NCI-H2196 treated with DMSO at 0.1 percent for 48 hours (cell line): ENCODE measurements at regions not wholly inside any gene's neighbourhood (a gene's known extent, or its start where the extent isn't known, plus 50 kb on each side); places are given as distances from the start of the nearest gene placed in this dataset.
"Not testable (repeated sequence)": the region's sequence is repeated elsewhere in the genome, so short reads cannot be mapped to it uniquely, and the experiment has no call there.

Experiments
- DNase-seq: peaks from one replicate; lab custom pipeline; 2025; ENCODE audit not compliant: unreplicated experiment; lab: John Stamatoyannopoulos, UW

DNA sequence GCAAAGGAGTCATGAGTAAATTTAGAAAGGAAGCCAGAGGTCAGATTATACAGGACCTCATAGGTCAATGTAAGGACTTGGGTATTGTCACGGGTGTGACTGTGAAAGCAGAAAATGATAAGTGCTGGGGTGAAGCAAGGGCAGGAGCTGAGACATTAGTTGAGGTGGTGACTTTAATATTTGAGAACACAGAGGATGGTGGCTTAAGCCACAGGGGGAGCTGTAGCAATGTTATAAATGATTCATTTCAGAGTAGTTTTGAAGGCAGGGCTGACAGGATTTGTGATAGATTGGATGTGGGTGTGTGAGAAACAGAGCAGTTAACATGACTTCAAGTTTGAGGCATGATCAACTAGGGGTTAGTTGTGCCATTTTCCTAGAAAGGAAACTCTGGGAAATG lies 659.9 kb downstream of the EPM2A start:
- no peak for DNase-seq

DNA sequence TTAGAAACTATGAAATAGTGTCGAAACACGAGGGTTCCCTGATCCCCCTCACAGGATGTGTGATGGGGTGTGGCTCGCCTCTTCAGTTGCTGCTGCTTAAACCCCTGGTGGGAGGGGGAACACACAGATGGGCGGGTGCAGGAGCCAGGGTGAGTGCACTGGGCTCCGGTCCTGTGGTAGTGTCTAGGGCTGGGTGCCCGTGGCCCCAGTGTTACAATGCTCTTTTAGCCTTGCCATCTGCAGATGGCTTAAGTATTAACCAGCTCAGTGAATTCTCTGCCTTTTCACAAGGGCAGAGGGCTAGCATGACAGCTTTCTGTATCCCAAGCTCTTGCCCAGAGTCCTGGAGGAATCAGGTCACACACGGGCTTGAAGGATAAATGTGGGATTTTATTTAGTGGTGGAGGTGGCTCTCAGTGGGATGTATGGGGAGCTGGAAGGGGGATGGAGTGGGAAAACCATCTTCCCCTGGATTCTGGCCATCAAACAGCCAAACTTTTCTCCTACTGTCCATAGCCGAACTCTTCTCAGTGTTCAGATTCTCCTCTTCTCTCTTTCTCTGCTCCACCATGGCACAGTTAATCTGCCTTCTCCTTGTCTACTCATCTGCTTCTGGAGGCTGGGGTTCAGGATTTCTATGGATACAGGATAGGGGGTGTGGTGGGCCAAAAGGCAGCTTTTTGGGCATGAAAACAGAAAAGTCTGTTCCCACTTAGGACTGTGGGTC lies 659.0 kb downstream of the EPM2A start:
- DNase-seq: no peak

DNA sequence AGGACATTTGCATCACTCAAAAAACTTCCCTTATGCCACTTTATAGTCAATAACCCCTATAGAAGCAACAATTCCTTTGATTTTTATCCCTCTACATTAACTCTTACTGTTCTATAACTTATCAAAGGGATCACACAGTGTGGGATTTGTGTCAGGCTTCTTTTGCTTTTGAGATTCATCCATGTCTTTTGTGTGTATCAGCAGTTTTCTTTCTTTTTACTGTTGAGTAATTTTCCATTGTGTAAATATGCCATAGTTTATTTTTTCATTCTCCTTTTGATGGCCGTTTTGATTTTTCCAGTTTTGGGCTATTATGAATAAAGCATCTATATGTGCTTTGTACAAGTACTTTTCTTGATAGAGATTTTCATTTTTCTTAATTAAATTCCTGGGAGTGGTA lies 657.9 kb downstream of the EPM2A start:
- no peak for DNase-seq

DNA sequence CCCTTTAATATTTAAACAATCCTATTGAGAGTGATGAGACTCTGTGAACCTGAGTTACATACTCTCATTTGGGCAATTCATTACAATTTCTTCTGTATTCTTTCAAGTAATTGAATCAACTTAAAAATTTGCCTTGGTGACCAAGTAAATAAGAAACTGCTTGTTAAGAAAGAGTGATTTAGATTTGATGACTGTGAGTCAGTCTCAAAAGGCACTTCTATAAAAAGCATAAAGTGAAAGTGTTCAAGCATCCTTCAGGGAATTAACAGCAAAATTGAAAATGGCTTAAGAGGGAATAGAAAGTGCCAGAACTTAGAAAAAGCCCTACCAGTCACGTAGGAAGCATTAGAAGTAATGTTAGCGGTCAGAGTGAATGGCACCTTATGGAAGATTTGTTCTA lies 654.7 kb downstream of the EPM2A start:
- DNase-seq: no peak

DNA sequence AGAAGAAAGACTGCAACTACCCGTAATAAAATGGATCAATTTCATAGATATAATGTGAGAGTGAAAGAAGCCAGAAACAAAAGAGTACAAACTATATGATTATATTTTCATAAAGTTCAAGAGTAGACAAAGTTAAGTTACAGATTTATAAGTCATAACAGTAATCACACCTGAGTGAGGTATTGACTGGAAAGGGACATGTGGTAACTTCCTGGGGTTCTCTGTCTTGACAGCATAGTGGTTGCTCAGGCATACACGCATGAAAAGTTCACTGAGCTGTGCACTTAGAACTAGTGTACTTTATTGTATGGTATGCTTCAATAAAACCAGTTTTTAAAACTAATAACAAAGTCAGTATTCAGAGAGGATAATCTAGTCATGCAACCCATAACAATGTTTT lies 653.6 kb downstream of the EPM2A start:
- no peak for DNase-seq

DNA sequence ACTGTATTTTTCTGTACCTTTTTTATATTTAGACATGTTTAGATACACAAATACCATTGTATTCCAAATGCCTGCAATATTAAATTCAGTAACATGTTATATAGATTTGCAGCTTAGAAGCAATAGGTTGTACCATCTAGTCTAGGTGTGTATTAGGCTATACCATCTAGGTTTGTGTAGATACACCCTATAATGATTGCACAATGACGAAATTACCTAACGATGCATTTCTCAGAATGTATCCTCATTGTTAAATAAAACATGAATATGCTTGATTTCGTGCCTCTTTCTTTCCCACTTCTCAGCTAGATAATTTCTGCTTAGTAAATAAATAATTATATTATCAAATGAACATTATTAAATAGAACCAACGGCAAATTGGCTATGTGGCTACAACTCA lies 653.0 kb downstream of the EPM2A start:
- DNase-seq: no peak

DNA sequence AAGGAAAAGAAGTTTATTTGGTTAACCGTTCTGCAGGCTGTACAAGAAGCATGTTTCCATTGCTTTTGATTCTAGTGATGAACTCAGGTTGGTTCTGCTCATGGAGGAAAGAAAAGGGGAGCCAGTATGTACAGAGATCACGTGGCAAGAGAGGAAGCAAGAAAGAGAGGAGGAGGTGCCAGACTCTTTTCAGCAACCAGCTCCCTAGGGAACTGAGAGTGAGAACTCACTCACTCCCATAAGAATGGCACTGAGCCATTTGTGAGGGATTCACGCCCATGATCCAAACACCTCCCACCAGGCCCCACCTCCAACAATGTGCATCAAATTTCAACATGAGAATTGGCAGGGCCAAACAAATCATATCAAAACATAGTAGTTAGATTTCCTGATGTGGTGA lies 649.1 kb downstream of the EPM2A start:
- no peak for DNase-seq

DNA sequence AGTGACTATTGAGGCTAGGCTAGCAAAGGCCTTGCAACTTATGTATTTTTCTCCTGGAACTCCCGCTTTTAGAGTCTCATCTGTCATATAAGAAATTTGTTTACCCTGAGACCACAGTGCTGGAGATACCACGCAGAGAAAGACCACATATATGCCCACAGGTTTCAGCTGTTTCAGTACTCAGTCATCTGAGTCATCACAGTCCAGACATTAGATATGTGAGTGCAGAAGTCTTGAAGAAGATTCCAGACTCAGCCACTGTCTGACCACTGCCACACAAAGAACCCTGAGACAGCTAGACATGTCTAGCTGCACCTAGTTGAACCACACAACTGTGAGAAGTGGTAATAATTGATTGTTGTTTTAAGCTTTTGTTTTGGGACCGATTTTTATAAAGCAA lies 648.3 kb downstream of the EPM2A start:
- DNase-seq: no peak

DNA sequence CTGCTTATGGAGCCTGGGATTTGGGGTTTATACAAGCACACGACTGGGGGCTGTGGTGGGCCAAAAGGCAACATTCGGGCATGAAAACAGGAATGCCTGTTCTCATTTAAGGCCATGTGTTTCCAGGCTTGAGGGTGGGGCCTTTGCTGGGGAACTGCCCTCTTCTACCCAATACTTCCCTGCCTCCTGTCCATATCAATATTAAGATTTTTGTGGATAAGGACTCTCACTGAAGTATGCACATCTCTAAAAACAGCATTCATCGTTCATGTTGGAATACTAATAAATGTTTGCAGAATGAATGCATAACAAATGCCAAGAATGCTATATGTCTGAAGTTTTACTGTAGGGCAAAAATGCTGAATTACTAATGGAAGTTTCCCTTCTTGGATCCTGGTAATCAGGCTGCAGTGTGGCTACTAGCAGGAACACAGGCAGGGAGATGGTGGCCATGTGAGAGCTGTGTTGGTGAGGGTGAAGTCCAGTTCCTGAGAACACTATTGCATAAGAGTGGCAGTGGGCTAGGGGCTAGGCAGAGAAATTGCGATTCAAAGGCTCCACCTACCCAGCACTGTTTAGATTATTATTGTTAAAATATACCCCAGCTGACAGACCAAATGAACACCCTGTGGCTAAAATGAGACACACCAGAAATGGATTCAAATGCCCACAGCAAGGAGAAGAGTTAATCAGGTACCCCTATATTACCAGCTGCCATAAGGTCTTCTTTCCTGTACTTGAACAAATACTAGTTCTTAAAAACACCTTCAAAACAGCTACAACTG lies 644.3 kb downstream of the EPM2A start:
- no peak for DNase-seq

DNA sequence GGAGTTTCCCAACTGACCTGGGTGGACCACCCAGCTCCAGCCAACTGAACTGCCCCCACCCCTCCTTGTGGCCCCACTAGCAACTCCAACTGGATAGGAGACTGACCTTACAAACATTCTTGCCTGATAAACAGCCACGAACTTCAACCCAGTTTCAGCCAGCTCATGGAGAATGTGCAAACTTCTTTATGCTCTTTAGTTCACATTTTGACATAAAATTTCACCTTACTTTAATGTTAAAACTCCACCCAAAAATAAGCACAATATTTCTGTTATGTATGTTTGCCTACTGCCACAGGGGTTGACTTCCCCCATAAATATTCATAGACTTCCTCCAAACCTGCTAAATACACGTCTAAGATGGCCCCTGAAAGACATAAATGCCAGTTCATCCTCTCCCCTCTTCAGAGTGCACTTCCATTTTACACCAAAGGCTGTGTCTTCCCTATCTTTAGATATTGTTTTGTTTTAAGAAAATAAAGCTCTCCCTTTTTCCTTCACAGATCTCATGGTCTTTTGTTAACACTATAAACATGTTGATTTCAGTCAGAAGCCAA lies 643.7 kb downstream of the EPM2A start:
- no peak for DNase-seq

DNA sequence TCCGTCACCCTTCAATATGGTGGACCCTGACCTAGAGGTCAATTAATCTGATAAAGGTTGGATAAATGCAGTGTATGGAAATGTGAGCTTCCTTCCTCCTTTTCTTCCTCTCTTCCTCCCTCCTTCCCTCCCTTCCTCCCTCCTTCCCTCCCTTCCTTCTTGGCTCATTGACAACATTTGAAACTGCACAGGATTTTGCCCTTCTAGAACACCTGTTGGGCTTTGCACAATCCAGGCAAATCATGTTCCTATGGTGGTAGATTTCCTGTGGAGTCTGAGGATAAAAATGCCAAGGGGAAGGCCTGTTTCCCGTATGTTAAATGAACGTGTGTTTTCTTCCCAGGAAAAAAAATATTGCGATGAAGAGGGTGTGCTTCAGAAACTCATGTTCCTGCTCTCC lies 642.8 kb downstream of the EPM2A start:
- no peak for DNase-seq

DNA sequence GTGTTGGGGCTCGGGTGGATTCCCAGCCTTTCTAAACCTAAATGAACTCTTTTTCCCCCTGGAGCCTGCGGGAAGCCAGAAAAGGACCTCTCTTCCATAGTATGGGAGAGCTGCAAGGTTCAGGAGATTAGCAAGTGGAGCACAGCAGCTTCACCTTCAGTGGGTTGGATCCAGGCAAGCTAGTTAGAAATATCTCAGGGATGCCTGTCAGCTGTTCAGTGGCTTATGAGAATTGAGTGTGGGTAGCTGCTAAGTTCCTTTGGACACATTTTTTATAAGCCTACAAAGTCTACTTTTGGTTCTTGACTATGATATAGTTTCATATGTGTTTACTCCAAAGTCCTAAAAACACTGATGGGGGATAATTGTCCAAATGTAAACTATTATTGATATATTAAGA lies 642.1 kb downstream of the EPM2A start:
- no peak for DNase-seq

DNA sequence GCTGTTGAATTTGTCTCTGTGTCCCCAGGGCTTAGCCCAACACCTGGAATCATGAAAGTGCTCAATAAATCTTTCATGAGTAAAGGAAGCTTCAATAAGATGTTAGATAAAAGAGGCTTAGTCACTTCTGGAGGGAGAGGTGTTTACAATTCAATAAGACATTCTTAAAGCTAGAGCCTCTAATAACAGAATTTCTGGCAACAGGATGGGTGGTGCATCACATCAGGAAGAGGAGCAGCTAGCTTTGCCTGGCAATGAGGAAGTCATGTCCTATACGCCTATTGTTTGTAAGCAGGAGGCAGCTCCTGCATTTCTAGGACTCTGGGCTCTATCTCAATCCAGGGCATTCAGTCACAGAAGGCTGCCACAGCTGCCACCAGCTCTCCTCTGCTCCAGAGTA lies 638.5 kb downstream of the EPM2A start:
- DNase-seq: no peak

DNA sequence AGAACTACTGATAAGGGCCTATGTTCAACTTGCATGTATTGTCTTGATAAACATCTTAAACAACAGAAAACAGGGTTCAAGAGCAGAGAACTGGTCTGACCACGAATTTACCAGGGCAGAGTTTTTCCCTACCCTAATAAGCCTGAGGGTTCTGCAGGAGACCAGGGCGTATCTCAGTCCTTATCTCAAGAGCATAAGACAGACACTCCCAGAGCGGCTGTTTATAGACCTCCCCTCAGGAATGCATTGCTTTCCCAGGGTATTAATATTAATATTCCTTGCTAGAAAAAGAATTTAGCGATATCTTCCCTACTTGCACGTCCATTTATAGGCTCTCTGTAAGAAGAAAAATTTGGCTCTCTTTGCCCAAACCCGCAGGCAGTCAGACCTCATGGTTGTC lies 637.2 kb downstream of the EPM2A start:
- DNase-seq: not testable (repeated sequence)

DNA sequence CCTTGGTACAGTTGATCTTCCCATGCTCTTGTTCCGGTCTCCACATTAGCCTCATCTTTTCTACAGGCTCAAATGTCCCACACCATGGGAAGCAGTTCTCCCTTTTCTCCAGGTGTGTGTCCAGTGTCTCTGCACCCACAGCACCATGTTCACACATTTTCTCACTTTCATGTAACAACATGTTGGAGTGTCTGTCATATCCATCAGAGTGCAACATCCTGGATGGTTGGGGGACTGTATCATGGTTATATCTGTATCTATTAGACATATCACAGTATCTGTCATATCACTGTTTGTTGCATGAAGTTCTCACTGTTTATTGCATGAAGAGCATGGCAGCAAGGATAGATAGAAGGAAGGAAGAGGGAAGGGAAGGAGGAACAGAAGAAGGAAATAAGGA lies 635.6 kb downstream of the EPM2A start:
- DNase-seq: no peak

DNA sequence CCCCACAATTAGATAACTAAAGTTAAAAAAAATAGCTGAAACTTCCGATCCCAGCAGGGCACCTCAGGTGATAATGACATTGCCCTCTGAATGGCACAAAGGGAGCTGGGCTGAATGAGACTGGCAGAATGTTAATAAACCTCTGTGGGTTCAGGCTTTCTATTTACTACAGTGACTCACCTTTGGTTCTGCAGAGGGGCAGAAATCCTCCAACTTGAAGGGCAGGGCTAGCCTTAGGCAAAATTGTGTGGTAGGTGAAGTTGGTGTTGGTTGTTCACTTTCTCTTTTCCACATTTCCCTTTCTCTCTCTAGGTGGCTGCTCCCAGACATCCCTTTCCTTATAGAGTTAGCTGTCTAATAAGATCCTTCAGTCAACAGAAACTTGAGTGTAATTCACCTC lies 625.2 kb downstream of the EPM2A start:
- DNase-seq: no peak

DNA sequence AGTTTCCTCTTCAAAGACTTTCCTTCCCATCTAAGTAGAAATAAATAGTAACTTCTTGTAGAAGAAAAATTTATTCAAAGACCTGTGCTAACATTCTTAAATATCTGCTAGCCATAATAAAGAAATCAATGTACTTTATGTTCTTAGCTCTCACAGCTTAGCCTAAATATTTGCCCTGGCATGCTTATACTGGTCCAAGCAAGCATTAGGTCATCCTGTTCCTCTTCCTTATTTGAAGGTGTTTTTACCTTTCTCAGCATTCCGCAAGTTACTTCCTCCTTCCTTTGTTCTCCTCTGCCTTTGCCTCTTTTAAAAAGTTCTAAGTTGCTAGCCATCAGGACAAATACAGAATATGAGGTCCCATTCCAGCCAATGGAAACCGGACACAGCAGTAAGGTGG lies 623.9 kb downstream of the EPM2A start:
- DNase-seq: not testable (repeated sequence)

DNA sequence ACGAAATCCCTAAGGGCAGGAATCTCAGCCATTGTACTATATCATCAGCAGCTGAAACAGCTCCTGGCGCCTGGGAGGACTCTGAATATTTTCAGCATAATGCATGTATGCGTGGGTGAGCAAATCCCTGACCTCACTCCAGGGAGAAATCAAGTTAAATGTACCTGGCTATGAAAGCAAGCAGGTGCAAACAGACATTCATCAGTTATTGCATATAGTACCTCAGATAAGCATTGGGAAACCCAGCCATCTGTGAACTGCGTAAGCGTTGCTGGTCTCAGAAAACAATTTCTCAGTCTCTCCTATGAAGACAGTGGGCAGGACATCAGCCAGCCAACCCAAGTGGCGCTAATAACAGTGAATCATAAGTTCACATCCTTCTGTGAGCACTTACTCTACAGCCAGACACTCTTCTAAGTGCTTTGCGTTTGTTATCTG lies 622.6 kb downstream of the EPM2A start:
- DNase-seq: no peak

DNA sequence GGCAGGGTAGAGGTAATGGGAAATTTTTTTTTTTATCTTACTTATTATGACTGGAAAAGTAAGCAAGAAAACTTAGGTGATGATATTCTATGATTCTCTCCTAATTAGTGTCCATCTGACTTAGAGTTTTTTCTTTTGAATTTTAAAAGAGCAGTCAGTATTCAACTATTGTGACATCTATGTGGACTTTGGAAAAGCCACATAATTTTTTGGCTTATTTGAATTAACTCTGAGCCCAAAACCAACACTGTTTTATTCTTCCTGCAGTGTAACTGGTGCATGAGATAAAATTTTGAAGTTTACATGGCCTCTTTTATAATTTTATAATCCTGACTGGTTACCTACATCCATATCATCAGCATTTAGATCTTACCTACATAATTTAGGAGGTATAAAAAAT lies 619.7 kb downstream of the EPM2A start:
- DNase-seq: no peak

DNA sequence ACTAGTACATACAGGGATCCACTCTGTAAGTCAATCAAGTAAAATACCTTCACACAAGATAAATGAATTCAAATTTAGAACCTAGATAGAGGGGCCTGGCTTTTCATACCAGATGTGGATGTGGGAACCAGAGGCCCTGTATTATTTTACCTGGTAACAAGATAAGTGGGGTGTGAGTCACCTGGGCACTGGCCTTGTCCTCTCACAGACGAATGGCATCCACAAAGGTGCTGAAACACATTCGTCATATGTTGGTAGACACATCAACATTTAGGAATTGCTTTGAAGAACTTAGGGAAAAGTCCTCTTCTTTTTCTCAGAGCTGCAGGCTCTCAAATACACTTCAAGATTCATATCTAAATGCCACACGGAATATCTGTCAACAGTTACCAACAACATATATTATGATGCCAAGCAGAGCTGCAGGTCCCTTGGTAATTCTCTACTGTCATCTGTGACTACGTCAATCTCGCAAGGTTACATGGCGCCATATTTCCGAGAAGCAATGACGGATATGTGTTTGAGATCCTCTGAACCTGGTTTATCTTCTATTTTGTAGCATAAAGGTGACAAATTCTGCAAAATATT lies 618.6 kb downstream of the EPM2A start:
- DNase-seq: no peak

DNA sequence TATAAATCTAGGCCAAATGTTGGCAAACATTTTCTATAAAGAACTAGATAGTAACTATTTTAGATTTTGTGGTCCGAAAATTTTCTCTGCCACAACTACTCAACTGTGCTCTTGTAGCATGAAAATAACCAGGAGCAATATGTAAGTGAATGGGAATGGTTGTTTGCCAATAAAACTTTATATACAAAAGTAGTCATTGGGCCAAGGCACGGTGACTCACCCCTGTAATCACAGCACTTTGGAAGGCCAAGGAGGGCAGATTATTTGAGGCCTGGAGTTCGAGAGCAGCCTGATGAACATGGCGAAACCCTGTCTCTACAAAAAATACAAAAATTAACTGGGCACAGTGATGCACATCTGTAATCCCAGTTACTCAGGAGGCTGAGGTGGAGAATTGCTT lies 617.1 kb downstream of the EPM2A start:
- no peak for DNase-seq

DNA sequence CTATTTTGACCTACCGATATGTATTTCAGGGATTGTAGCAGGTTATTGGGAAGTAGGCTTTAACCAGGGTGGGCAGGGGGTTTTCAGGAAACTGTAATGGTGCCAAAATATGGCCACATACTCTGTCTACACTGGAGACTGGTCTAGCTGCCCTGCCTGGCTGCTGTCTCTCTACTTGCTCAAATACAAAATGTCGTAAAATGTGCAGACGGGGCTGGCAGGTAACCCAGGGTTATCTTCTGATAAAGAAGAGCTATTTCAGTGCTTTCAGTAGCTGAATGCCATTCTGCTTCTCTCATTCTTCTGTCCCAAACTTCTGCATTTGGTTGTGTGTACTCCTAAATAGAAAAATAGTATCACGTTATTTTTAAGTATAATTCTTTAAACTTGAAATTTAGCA lies 616.2 kb downstream of the EPM2A start:
- DNase-seq: no peak
